ENCODE measurements at regions not wholly inside any gene's neighbourhood (a gene's known extent, or its start where the extent isn't known, plus 50 kb on each side); places are given as distances from the start of the nearest gene placed in this dataset.

DNA sequence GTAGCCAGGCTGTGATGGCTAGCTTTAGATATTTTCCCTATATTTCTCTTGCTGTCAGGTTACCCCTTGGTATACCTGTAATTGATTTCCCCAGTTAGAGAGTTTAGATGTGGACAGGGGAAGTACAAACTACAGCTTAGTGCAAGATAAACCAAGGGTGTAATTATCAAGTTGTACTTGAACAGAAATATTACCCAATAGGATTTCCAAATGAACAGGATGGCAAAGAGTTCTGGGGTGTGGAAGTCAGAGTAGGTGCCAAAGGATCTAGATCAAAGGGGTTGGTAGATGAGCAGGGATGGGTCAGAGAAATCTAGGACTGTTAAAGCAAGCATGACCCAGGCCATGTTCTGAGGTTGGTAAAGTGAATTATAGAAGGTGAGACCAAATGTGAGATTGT lies 585.2 kb downstream of the CCDC85A start:
- TF ChIP-seq POLR2A (IDR thresholded peaks at IDR 0.05; ENCODE audit: low read length) (no peak), GATA1 (IDR thresholded peaks at IDR 0.05; ENCODE audit: low read depth, low read length) (no peak)

All from erythroblast (primary cell).